ENCODE measurements at regions not wholly inside any gene's neighbourhood (a gene's known extent, or its start where the extent isn't known, plus 50 kb on each side); places are given as distances from the start of the nearest gene placed in this dataset.
A peak's percentile ranks its signal among the peaks of the same experiment; 100 is the strongest.

- no peak overlapping the region for H3K27ac ChIP-seq (ENCODE audit: insufficient read depth, low read length)
- H3K4me2 ChIP-seq (ENCODE audit: extremely low read depth, insufficient read depth, low read length) = no peak overlapping the region
- H3K9ac ChIP-seq (ENCODE audit: insufficient read depth, low read length) = no peak overlapping the region
- no peaks in the 10 kb centered on the region for H3K27me3 ChIP-seq (ENCODE audit: control insufficient read depth, insufficient read depth, low read length)
- H4K20me1 ChIP-seq (ENCODE audit: control insufficient read depth, extremely low read depth, insufficient read depth, low read length) = no peaks in the 10 kb centered on the region
- no peak overlapping the region for H3K4me3 ChIP-seq (replicated peaks in 1 of 4; ENCODE audit: control extremely low read depth in 1 of 4, insufficient read depth in 1 of 4, low read depth in 3 of 4, low read length in 4 of 4)
- H3K9me3 ChIP-seq (ENCODE audit: control insufficient read depth, insufficient read depth, low read depth, low read length) = no peaks in the 10 kb centered on the region
- H3K4me1 ChIP-seq (ENCODE audit: control insufficient read depth, extremely low read depth, insufficient read depth, low read length) = no peaks in the 10 kb centered on the region
- no peaks in the 10 kb centered on the region for H3K36me3 ChIP-seq (ENCODE audit: control insufficient read depth, insufficient read depth, low read length)
- DNase-seq (ENCODE audit: low read depth in 2 of 2) = peak; percentile 7 to 44
- H3K79me2 ChIP-seq (ENCODE audit: control insufficient read depth, insufficient read depth, low read length) = no peaks in the 10 kb centered on the region
- TF ChIP-seq EZH2 (IDR thresholded peaks at IDR 0.05; ENCODE audit: low read length, missing control alignments) = no peak
- TF ChIP-seq, protein P1, sequence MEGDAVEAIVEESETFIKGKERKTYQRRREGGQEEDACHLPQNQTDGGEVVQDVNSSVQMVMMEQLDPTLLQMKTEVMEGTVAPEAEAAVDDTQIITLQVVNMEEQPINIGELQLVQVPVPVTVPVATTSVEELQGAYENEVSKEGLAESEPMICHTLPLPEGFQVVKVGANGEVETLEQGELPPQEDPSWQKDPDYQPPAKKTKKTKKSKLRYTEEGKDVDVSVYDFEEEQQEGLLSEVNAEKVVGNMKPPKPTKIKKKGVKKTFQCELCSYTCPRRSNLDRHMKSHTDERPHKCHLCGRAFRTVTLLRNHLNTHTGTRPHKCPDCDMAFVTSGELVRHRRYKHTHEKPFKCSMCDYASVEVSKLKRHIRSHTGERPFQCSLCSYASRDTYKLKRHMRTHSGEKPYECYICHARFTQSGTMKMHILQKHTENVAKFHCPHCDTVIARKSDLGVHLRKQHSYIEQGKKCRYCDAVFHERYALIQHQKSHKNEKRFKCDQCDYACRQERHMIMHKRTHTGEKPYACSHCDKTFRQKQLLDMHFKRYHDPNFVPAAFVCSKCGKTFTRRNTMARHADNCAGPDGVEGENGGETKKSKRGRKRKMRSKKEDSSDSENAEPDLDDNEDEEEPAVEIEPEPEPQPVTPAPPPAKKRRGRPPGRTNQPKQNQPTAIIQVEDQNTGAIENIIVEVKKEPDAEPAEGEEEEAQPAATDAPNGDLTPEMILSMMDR (conservative IDR thresholded peaks at IDR 0.05 in 1 of 2, IDR thresholded peaks at IDR 0.05 in 1 of 2; ENCODE audit: low read depth in 1 of 2, low read length in 2 of 2) = no peak
- no peak overlapping the region for H2AFZ ChIP-seq (ENCODE audit: low read length)
Measured at GRCh38 chr13:103354171-103354570, 288.0 kb upstream of the SLC10A2 start.

DNA sequence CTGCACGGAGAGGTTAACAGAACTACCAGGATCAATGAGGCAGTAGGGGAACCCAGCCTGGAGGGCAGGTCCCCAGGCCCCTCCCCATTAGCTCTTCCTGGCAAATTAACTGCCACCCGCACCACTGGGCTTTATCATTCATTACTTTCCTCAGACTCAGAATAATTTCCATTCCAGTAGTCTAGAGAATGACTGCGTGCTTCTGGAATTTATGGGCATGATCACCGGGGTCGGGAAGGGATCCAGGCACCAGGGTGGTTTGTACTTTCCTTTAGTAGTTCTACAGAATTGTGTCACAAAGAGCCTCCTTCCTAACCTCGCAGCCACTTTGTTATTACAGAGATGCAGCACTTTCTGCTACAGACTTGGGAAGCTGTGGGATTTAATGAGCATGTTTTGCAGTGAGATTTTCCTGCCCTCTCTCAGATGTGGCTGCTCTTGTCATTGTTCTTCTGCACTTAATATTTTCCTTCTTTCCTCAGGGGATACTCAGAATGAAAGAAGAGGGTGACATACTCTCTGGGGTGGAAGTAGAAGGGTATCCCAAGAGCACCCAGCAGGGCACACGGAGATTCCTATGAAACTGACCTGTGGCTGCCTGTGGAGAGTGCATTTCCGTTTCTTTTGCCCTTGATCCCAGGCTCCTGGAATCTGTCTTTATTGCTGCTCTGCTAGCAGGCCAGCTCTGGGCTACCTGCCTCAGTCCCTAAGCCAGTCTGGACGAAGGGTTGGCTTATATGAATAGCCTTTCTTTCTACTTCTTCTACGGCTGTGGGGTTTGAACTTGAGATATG lies 285.0 kb upstream of the SLC10A2 start:
- DNase-seq (ENCODE audit: low read depth in 2 of 2) = peak; percentile 37 to 75
- no peaks in the 10 kb centered on the region for H3K36me3 ChIP-seq (ENCODE audit: control insufficient read depth, insufficient read depth, low read length)
- no peaks in the 10 kb centered on the region for H3K4me1 ChIP-seq (ENCODE audit: control insufficient read depth, extremely low read depth, insufficient read depth, low read length)
- H3K4me3 ChIP-seq (replicated peaks in 1 of 4; ENCODE audit: control extremely low read depth in 1 of 4, insufficient read depth in 1 of 4, low read depth in 3 of 4, low read length in 4 of 4) = no peak overlapping the region
- no peaks in the 10 kb centered on the region for H4K20me1 ChIP-seq (ENCODE audit: control insufficient read depth, extremely low read depth, insufficient read depth, low read length)
- no peak overlapping the region for H2AFZ ChIP-seq (ENCODE audit: low read length)
- H3K4me2 ChIP-seq (ENCODE audit: extremely low read depth, insufficient read depth, low read length) = no peak overlapping the region
- no peaks in the 10 kb centered on the region for H3K9me3 ChIP-seq (ENCODE audit: control insufficient read depth, insufficient read depth, low read depth, low read length)
- TF ChIP-seq EZH2 (IDR thresholded peaks at IDR 0.05; ENCODE audit: low read length, missing control alignments) = no peak
- TF ChIP-seq, protein P1 (conservative IDR thresholded peaks at IDR 0.05 in 1 of 2, IDR thresholded peaks at IDR 0.05 in 1 of 2; ENCODE audit: low read depth in 1 of 2, low read length in 2 of 2) = no peak
- H3K27me3 ChIP-seq (ENCODE audit: control insufficient read depth, insufficient read depth, low read length) = no peaks in the 10 kb centered on the region
- H3K79me2 ChIP-seq (ENCODE audit: control insufficient read depth, insufficient read depth, low read length) = no peaks in the 10 kb centered on the region
- H3K27ac ChIP-seq (ENCODE audit: insufficient read depth, low read length) = no peak overlapping the region
- no peak overlapping the region for H3K9ac ChIP-seq (ENCODE audit: insufficient read depth, low read length)

DNA sequence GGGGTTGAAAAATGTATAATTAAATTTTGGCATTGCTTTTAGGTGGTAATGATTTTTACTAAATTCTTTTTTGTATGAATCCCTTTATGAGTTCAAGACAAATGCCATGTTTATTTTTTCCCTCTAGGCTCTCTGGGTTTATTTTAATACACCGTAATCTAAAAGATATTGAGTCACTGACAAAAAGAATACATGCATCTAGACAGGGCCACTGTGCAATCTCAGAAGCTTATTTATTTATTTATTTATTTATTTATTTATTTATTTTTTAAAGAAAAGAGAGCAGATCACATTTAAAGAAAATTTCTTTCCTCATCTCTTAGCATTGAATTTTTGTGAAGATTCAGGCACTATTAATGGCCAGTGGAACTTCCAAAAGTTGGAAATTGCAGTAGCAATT lies 283.9 kb upstream of the SLC10A2 start:
- H3K4me3 ChIP-seq (replicated peaks in 1 of 4; ENCODE audit: control extremely low read depth in 1 of 4, insufficient read depth in 1 of 4, low read depth in 3 of 4, low read length in 4 of 4) = no peak overlapping the region
- no peak overlapping the region for H3K4me2 ChIP-seq (ENCODE audit: extremely low read depth, insufficient read depth, low read length)
- no peaks in the 10 kb centered on the region for H3K9me3 ChIP-seq (ENCODE audit: control insufficient read depth, insufficient read depth, low read depth, low read length)
- no peaks in the 10 kb centered on the region for H3K27me3 ChIP-seq (ENCODE audit: control insufficient read depth, insufficient read depth, low read length)
- no peak overlapping the region for H3K9ac ChIP-seq (ENCODE audit: insufficient read depth, low read length)
- no peak overlapping the region for H3K27ac ChIP-seq (ENCODE audit: insufficient read depth, low read length)
- H3K36me3 ChIP-seq (ENCODE audit: control insufficient read depth, insufficient read depth, low read length) = no peaks in the 10 kb centered on the region
- no peaks in the 10 kb centered on the region for H4K20me1 ChIP-seq (ENCODE audit: control insufficient read depth, extremely low read depth, insufficient read depth, low read length)
- no peak for DNase-seq (ENCODE audit: low read depth in 2 of 2)
- no peaks in the 10 kb centered on the region for H3K4me1 ChIP-seq (ENCODE audit: control insufficient read depth, extremely low read depth, insufficient read depth, low read length)
- no peaks in the 10 kb centered on the region for H3K79me2 ChIP-seq (ENCODE audit: control insufficient read depth, insufficient read depth, low read length)
- H2AFZ ChIP-seq (ENCODE audit: low read length) = no peak overlapping the region
- TF ChIP-seq EZH2 (IDR thresholded peaks at IDR 0.05; ENCODE audit: low read length, missing control alignments) = no peak
- TF ChIP-seq, protein P1 (conservative IDR thresholded peaks at IDR 0.05 in 1 of 2, IDR thresholded peaks at IDR 0.05 in 1 of 2; ENCODE audit: low read depth in 1 of 2, low read length in 2 of 2) = no peak
